GM21447 (cell line): ENCODE measurements at regions not wholly inside any gene's neighbourhood (a gene's known extent, or its start where the extent isn't known, plus 50 kb on each side); places are given as distances from the start of the nearest gene placed in this dataset.

ENCODE experiments used
- ATAC-seq: cut with Tn5 transposase; IDR thresholded peaks from one replicate; pipeline ENCODE4 v1.9.1; 2021; ENCODE audit not compliant: unreplicated experiment

GRCh38 chr2:129882476-129882875 is 97.0 kb upstream of the RAB6C start:
- no peak for ATAC-seq

GRCh38 chr2:129883121-129883520 is 96.3 kb upstream of the RAB6C start:
- no peak for ATAC-seq

- no peak for ATAC-seq
Observed at GRCh38 chr2:129884221-129884786, 95.2 kb upstream of the RAB6C start.

GRCh38 chr2:129885735-129886134 is 93.7 kb upstream of the RAB6C start:
- ATAC-seq: no peak

- ATAC-seq: no peak
Observed at GRCh38 chr2:129887688-129888266, 91.7 kb upstream of the RAB6C start.

GRCh38 chr2:129888461-129888860 is 91.0 kb upstream of the RAB6C start:
- ATAC-seq: no peak

- no peak for ATAC-seq
Observed at GRCh38 chr2:129888896-129889295, 90.6 kb upstream of the RAB6C start.

GRCh38 chr2:129891341-129892320 is 87.8 kb upstream of the RAB6C start:
- ATAC-seq: no peak

- ATAC-seq: no peak
Observed at GRCh38 chr2:129892360-129892759, 87.1 kb upstream of the RAB6C start.

GRCh38 chr2:129892773-129893172 is 86.7 kb upstream of the RAB6C start:
- ATAC-seq: no peak

GRCh38 chr2:129893244-129893643 is 86.2 kb upstream of the RAB6C start:
- ATAC-seq: no peak

- ATAC-seq: no peak
Observed at GRCh38 chr2:129894616-129895015, 84.8 kb upstream of the RAB6C start.

GRCh38 chr2:129895061-129895460 is 84.4 kb upstream of the RAB6C start:
- no peak for ATAC-seq

GRCh38 chr2:129895526-129896082 is 83.9 kb upstream of the RAB6C start:
- ATAC-seq: no peak

- ATAC-seq: no peak
Observed at GRCh38 chr2:129896226-129897100, 83.0 kb upstream of the RAB6C start.

- no peak for ATAC-seq
Observed at GRCh38 chr2:129901754-129902415, 77.6 kb upstream of the RAB6C start.

- ATAC-seq: no peak
Observed at GRCh38 chr2:129902731-129903585, 76.5 kb upstream of the RAB6C start.

GRCh38 chr2:129903586-129904425 is 75.7 kb upstream of the RAB6C start:
- no peak for ATAC-seq
